IMR-90 (cell line): ENCODE measurements at regions not wholly inside any gene's neighbourhood (a gene's known extent, or its start where the extent isn't known, plus 50 kb on each side); places are given as distances from the start of the nearest gene placed in this dataset.

ENCODE experiments used
- ATAC-seq: fragments of 200-7000 bp; cut with Tn5 transposase; 2 replicates; pipeline ENCODE4 v1.9.1; 2020; ENCODE audit warnings: low read depth, mild to moderate bottlenecking, moderate library complexity
- BruUV-seq: library from RNA; stranded (reverse); fragments of 400-500 nt; replicated peaks from 2 replicates; lab custom pipeline; 2021; lab: Mats Ljungman, UMichigan
- CTCF ChIA-PET: fragments of 300-600 bp; formaldehyde crosslinking; extraction: SDS; loops from one replicate; lab custom pipeline; 2021; ENCODE audit warnings: antibody characterized with exemption; lab: Yijun Ruan, JAX
- POLR2A ChIA-PET: fragments of 300-600 bp; sonication (Branson Sonifier 250); formaldehyde crosslinking; loops from one replicate; lab custom pipeline; 2022; ENCODE audit warnings: antibody characterized with exemption; ENCODE audit not compliant: unreplicated experiment; lab: Charles Lee
- DNase-seq: peaks from one replicate; pipeline ENCODE4 v3.0.0; 2013
- H2AFZ ChIP-seq: replicated peaks from 2 replicates; pipeline ENCODE3; 2013; ENCODE audit warnings: low read length, mild to moderate bottlenecking; ENCODE audit not compliant: poor library complexity
- H2AK5ac ChIP-seq: 2 replicates; pipeline ENCODE4 v1.6.1; 2013; ENCODE audit warnings: low read depth, low read length, inconsistent platforms
- H2AK9ac ChIP-seq: replicated peaks from 2 replicates; pipeline ENCODE3; 2013; ENCODE audit warnings: mild to moderate bottlenecking, low read depth, low read length, moderate library complexity; ENCODE audit not compliant: poor library complexity
- H2BK120ac ChIP-seq: 2 replicates; pipeline ENCODE4 v1.6.1; 2013; ENCODE audit warnings: low read depth, low read length, inconsistent platforms
- H2BK15ac ChIP-seq: 3 replicates; pipeline ENCODE4 v1.6.1; 2013; ENCODE audit warnings: low read depth, low read length, inconsistent platforms
- H2BK20ac ChIP-seq: 2 replicates; pipeline ENCODE4 v1.6.1; 2013; ENCODE audit warnings: low read depth, mild to moderate bottlenecking, inconsistent platforms, low read length, moderate library complexity
- H2BK5ac ChIP-seq: 2 replicates; pipeline ENCODE4 v1.6.1; 2013; ENCODE audit warnings: mild to moderate bottlenecking, low read depth, low read length, inconsistent platforms; ENCODE audit not compliant: poor library complexity, severe bottlenecking
- H3K14ac ChIP-seq: replicated peaks from 2 replicates; pipeline ENCODE4 v1.6.1; 2013; ENCODE audit warnings: low read depth, low read length, inconsistent platforms
- H3K18ac ChIP-seq: 2 replicates; pipeline ENCODE4 v1.6.1; 2013; ENCODE audit warnings: low read depth, low read length, control low read depth
- H3K23ac ChIP-seq: 2 replicates; pipeline ENCODE4 v1.6.1; 2013; ENCODE audit warnings: low read depth, low read length, inconsistent platforms
- H3K27ac ChIP-seq: 2 replicates; pipeline ENCODE4 v1.5.1; 2013; ENCODE audit warnings: mild to moderate bottlenecking, control low read depth, low read length; ENCODE audit not compliant: insufficient read depth
- H3K27me3 ChIP-seq: 2 replicates; pipeline ENCODE4 v1.6.1; 2013; ENCODE audit warnings: low read length; ENCODE audit not compliant: control insufficient read depth, insufficient read depth
- H3K36me3 ChIP-seq: 2 replicates; pipeline ENCODE4 v1.6.1; 2013; ENCODE audit warnings: low read length, mixed read lengths; ENCODE audit not compliant: control insufficient read depth, insufficient read depth
- H3K4ac ChIP-seq: 2 replicates; pipeline ENCODE4 v1.6.1; 2013; ENCODE audit warnings: low read depth, low read length, inconsistent platforms
- H3K4me1 ChIP-seq: 2 replicates; pipeline ENCODE4 v1.6.1; 2013; ENCODE audit warnings: low read length, mixed read lengths; ENCODE audit not compliant: control insufficient read depth, insufficient read depth
- H3K4me2 ChIP-seq: 2 replicates; pipeline ENCODE4 v1.6.1; 2013; ENCODE audit warnings: low read depth, mild to moderate bottlenecking, control low read depth, low read length, moderate library complexity
- H3K4me3 ChIP-seq: 2 replicates; pipeline ENCODE4 v1.5.1; 2013; ENCODE audit warnings: low read depth, mild to moderate bottlenecking, control low read depth, low read length, moderate library complexity; ENCODE audit not compliant: insufficient read depth
- H3K56ac ChIP-seq: 2 replicates; pipeline ENCODE4 v1.6.1; 2013; ENCODE audit warnings: low read length, inconsistent platforms; ENCODE audit not compliant: insufficient read depth; ENCODE audit errors: extremely low read depth
- H3K79me1 ChIP-seq, 2 experiments: 2 replicates each; pipeline ENCODE4 v1.6.1; 2013; ENCODE audit warnings: low read length in 2 of 2, inconsistent platforms in 1 of 2, low read depth in 1 of 2
- H3K9ac ChIP-seq: 2 replicates; pipeline ENCODE4 v1.6.1; 2013; ENCODE audit warnings: low read depth, low read length, control low read depth
- H3K9me1 ChIP-seq: 2 replicates; pipeline ENCODE4 v1.6.1; 2013; ENCODE audit warnings: low read length, inconsistent platforms; ENCODE audit not compliant: insufficient read depth
- H3K9me3 ChIP-seq: 2 replicates; pipeline ENCODE4 v1.6.1; 2013; ENCODE audit warnings: low read length; ENCODE audit not compliant: control insufficient read depth, insufficient read depth
- H4K20me1 ChIP-seq: 2 replicates; pipeline ENCODE4 v1.6.1; 2013; ENCODE audit warnings: low read length, inconsistent platforms; ENCODE audit not compliant: insufficient read depth
- H4K5ac ChIP-seq: 2 replicates; pipeline ENCODE4 v1.6.1; 2013; ENCODE audit warnings: mild to moderate bottlenecking, low read depth, low read length, control low read depth
- H4K8ac ChIP-seq, 2 experiments: 2 replicates each; pipeline ENCODE4 v1.6.1; 2013; ENCODE audit warnings: low read depth in 2 of 2, low read length in 2 of 2, control low read depth in 1 of 2, inconsistent platforms in 1 of 2
- H4K91ac ChIP-seq: 2 replicates; pipeline ENCODE4 v1.6.1; 2013; ENCODE audit warnings: low read depth, low read length, inconsistent platforms; ENCODE audit not compliant: insufficient read depth
- BHLHE40 ChIP-seq: fragments of 150-350 bp; IDR thresholded peaks from 2 replicates; pipeline ENCODE4 v1.6.1; 2016; ENCODE audit warnings: mild to moderate bottlenecking, low read depth, low read length
- CEBPB ChIP-seq: IDR thresholded peaks from 2 replicates; pipeline ENCODE4 v1.6.1; 2012; ENCODE audit warnings: low read depth, low read length, improper control_type of control experiment
- CHD1 ChIP-seq: IDR thresholded peaks from 2 replicates; pipeline ENCODE4 v1.6.1; 2012; ENCODE audit warnings: low read depth, low read length, improper control_type of control experiment
- ELK1 ChIP-seq: fragments of 150-350 bp; IDR thresholded peaks from 2 replicates; pipeline ENCODE4 v1.6.1; 2016; ENCODE audit warnings: low read depth, mild to moderate bottlenecking, low read length, moderate library complexity, borderline replicate concordance
- MAFK ChIP-seq: IDR thresholded peaks from 2 replicates; pipeline ENCODE4 v1.6.1; 2012; ENCODE audit warnings: low read depth, low read length, improper control_type of control experiment
- MAZ ChIP-seq: IDR thresholded peaks from 2 replicates; pipeline ENCODE4 v1.6.1; 2012; ENCODE audit warnings: low read depth, mild to moderate bottlenecking, low read length, improper control_type of control experiment, moderate library complexity, borderline replicate concordance
- MXI1 ChIP-seq: IDR thresholded peaks from 2 replicates; pipeline ENCODE4 v1.6.1; 2012; ENCODE audit warnings: low read depth, mild to moderate bottlenecking, low read length, moderate library complexity, borderline replicate concordance
- NFE2L2 ChIP-seq: fragments of 150-350 bp; IDR thresholded peaks from 2 replicates; pipeline ENCODE4 v1.6.1; 2016; ENCODE audit warnings: low read depth, mild to moderate bottlenecking, low read length
- POLR2A ChIP-seq: IDR thresholded peaks from 2 replicates; pipeline ENCODE4 v1.6.1; 2012; ENCODE audit warnings: mild to moderate bottlenecking, low read depth, low read length
- RAD21 ChIP-seq: IDR thresholded peaks from 2 replicates; pipeline ENCODE4 v1.6.1; 2012; ENCODE audit warnings: low read length, improper control_type of control experiment
- RCOR1 ChIP-seq: IDR thresholded peaks from 2 replicates; pipeline ENCODE4 v1.6.1; 2012; ENCODE audit warnings: mild to moderate bottlenecking, low read length, improper control_type of control experiment; ENCODE audit not compliant: insufficient replicate concordance
- RFX5 ChIP-seq: IDR thresholded peaks from 2 replicates; pipeline ENCODE4 v1.8.0; 2012; ENCODE audit warnings: low read depth, mild to moderate bottlenecking, low read length, moderate library complexity
- SMC3 ChIP-seq: fragments of 150-350 bp; IDR thresholded peaks from 2 replicates; pipeline ENCODE4 v1.6.1; 2016; ENCODE audit warnings: low read depth, mild to moderate bottlenecking, antibody characterized with exemption, low read length, moderate library complexity
- WGBS, 2 experiments: methylation state at CpG; one replicate each; pipeline versions ENCODE4 v1.1.5 to v1.1.7; 2013; ENCODE audit warnings: missing lambda C conversion rate in 2 of 2; ENCODE audit not compliant: insufficient read length in 1 of 2; ENCODE audit errors: extremely low coverage in 2 of 2; 5-methylcytosine and 5-hydroxymethylcytosine counted together
- dilution Hi-C: fragments of 300-500 bp; cut with HindIII; formaldehyde crosslinking; loops from one replicate; pipeline ENCODE4 v1.14.3; 2018; ENCODE audit warnings: low sequenced_read_pairs; ENCODE audit not compliant: unreplicated experiment
- in situ Hi-C: fragments of 300-500 bp; cut with MboI; formaldehyde crosslinking; loops from 3 replicates; pipeline ENCODE4 v1.14.3; 2019; ENCODE audit warnings: low sequenced_read_pairs, inconsistent platforms, mixed read lengths
- intact Hi-C: fragments of 100-400 bp; cut with micrococcal nuclease; formaldehyde crosslinking; loops from 2 replicates; pipeline ENCODE4 v1.10.0; 2022
- TF ChIP-seq, protein P1 (sequence below): fragments of 150-350 bp; IDR thresholded peaks from 2 replicates; pipeline ENCODE4 v1.6.1; 2017; ENCODE audit warnings: mild to moderate bottlenecking, antibody characterized with exemption, low read length, low read depth

DNA sequence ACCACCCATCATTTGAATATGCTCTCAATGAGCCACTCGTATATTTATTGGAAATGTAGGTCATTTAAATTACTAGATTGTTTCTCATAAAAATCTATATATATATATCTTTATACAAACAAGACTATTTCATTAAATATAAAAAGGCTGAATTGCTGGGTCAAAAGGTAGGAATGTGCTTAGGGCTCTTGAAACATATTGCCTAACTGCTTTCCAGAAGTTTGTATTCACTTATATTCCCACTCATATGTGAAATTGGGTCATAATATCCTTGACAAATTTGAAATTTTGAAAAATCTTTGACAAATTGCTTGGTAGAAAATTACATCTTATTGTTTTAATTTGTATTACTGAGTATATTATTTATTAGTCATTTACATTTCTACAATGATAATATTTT, 999.8 kb upstream of the CDH2 start (continued):
- TF ChIP-seq MXI1 = no peak
- TF ChIP-seq POLR2A = no peak
- no peak for TF ChIP-seq RAD21

- Histone ChIP-seq H3K23ac (peak overlapping the region; percentile 28; the same call in 1 of the 2 replicates), H3K14ac (peak overlapping the region; percentile 43), H2BK20ac (peak overlapping the region; percentile 75), H2AFZ (no peak overlapping the region), H2AK9ac (no peak overlapping the region), H4K8ac (peak overlapping the region; percentile 23 to 26; a peak in 2 of 4 replicates), H3K4me3 (no peak overlapping the region), H2AK5ac (0 out of 2 replicates have a peak overlapping the region, but pooled peaks have one; percentile 13), H3K9me1 (peaks cover 4% of the 10 kb centered on the region), H3K18ac (peak overlapping the region; percentile 92; the same call in 1 of the 2 replicates), H3K9ac (no peak overlapping the region), H3K4me1 (peaks cover 5% of the 10 kb centered on the region), H3K79me1 (no peaks in the 10 kb centered on the region), H4K20me1 (no peaks in the 10 kb centered on the region), H3K56ac (no peak overlapping the region; the same call in 1 of the 2 replicates), H3K36me3 (no peaks in the 10 kb centered on the region), H3K4me2 (no peak overlapping the region), H2BK120ac (peak overlapping the region; percentile 89), H4K5ac (peak overlapping the region; percentile 77), H3K27ac (0 out of 2 replicates have a peak overlapping the region, but pooled peaks have one; percentile 7), H3K27me3 (no peaks in the 10 kb centered on the region), H2BK15ac (0 out of 3 replicates have a peak overlapping the region, but pooled peaks have one; percentile 24), H3K9me3 (no peaks in the 10 kb centered on the region), H2BK5ac (peak overlapping the region; percentile 14), H4K91ac (peak overlapping the region; percentile 26; the same call in 1 of the 2 replicates), H3K4ac (peak overlapping the region; percentile 34)
- POLR2A ChIA-PET = no interaction called here
- no CpG with 5 or more reads among the region's 3 CpGs for WGBS, 2 experiments
- intact Hi-C loops = no loop called here
- DNase-seq = no peak
- dilution Hi-C loops = no loop called here
- in situ Hi-C loops = no loop called here
- ATAC-seq = no peak
- CTCF ChIA-PET = no interaction called here
- no TSS peak for BruUV-seq
- TF ChIP-seq MAZ (no peak), NFE2L2 (no peak), CHD1 (no peak), MAFK (no peak), RFX5 (no peak), SMC3 (no peak), RAD21 (no peak), BHLHE40 (no peak), RCOR1 (no peak), ELK1 (no peak), CEBPB (no peak), POLR2A (no peak)
- TF ChIP-seq, protein P1, sequence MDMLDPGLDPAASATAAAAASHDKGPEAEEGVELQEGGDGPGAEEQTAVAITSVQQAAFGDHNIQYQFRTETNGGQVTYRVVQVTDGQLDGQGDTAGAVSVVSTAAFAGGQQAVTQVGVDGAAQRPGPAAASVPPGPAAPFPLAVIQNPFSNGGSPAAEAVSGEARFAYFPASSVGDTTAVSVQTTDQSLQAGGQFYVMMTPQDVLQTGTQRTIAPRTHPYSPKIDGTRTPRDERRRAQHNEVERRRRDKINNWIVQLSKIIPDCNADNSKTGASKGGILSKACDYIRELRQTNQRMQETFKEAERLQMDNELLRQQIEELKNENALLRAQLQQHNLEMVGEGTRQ = no peak
Observed at GRCh38 chr18:29174891-29175290, 998.0 kb upstream of the CDH2 start.
